PC-9 (cell line): ENCODE measurements at regions not wholly inside any gene's neighbourhood (a gene's known extent, or its start where the extent isn't known, plus 50 kb on each side); places are given as distances from the start of the nearest gene placed in this dataset.
"Not testable (repeated sequence)": the region's sequence is repeated elsewhere in the genome, so short reads cannot be mapped to it uniquely, and the experiment has no call there.

Experiments
- BruUV-seq: library from RNA; stranded (reverse); fragments of 400-500 nt; replicated peaks from 2 replicates; lab custom pipeline; 2021; lab: Mats Ljungman, UMichigan
- CTCF ChIA-PET: fragments of 300-600 bp; sonication (Branson Sonifier 250); formaldehyde crosslinking; loops from one replicate; lab custom pipeline; 2022; ENCODE audit warnings: antibody characterized with exemption; lab: Charles Lee
- POLR2A ChIA-PET: fragments of 300-600 bp; sonication (Branson Sonifier 250); formaldehyde crosslinking; loops from one replicate; lab custom pipeline; 2022; ENCODE audit warnings: antibody characterized with exemption; ENCODE audit not compliant: unreplicated experiment; lab: Charles Lee
- DNase-seq, 2 experiments: peaks; one replicate each; pipeline versions ENCODE4 v3.0.0 to v3.0.0-alpha.2; 2015 to 2022; ENCODE audit warnings: mixed read lengths in 1 of 2
- H2AFZ ChIP-seq: fragments of 200-600 bp; sonication (generic); 2 replicates; pipeline ENCODE4 v1.8.1; 2017; ENCODE audit warnings: antibody characterized with exemption
- H3F3A ChIP-seq: fragments of 200-600 bp; sonication (generic); 2 replicates; pipeline ENCODE4 v1.8.1; 2017; ENCODE audit warnings: antibody characterized with exemption, mild to moderate bottlenecking, low read depth; ENCODE audit not compliant: insufficient read depth
- H3K27ac ChIP-seq: fragments of 200-600 bp; sonication (generic); 2 replicates; pipeline ENCODE4 v1.6.1; 2016; ENCODE audit warnings: mixed run types
- H3K27me3 ChIP-seq: fragments of 200-600 bp; sonication (generic); 2 replicates; pipeline ENCODE4 v1.6.1; 2016; ENCODE audit warnings: low read depth, mixed run types; ENCODE audit not compliant: insufficient read depth
- H3K36me3 ChIP-seq: fragments of 200-600 bp; sonication (generic); 2 replicates; pipeline ENCODE4 v1.6.1; 2016; ENCODE audit warnings: low read depth, mixed run types
- H3K4me1 ChIP-seq: fragments of 200-600 bp; sonication (generic); replicated peaks from 2 replicates; pipeline ENCODE4 v1.6.1; 2016; ENCODE audit warnings: mixed run types; ENCODE audit not compliant: insufficient read depth
- H3K4me2 ChIP-seq: fragments of 200-600 bp; sonication (generic); 2 replicates; pipeline ENCODE4 v1.6.1; 2017; ENCODE audit warnings: mixed run types
- H3K4me3 ChIP-seq: fragments of 200-600 bp; sonication (generic); 2 replicates; pipeline ENCODE4 v1.6.1; 2016; ENCODE audit warnings: mixed run types
- H3K79me2 ChIP-seq: fragments of 200-600 bp; sonication (generic); 2 replicates; pipeline ENCODE4 v1.6.1; 2017; ENCODE audit warnings: low read depth, mixed run types
- H3K9me2 ChIP-seq: fragments of 200-600 bp; sonication (generic); 2 replicates; pipeline ENCODE4 v1.8.1; 2017; ENCODE audit warnings: mild to moderate bottlenecking; ENCODE audit not compliant: insufficient read depth
- H3K9me3 ChIP-seq: fragments of 200-600 bp; sonication (generic); 2 replicates; pipeline ENCODE4 v1.8.1; 2016; ENCODE audit warnings: low read depth; ENCODE audit not compliant: insufficient read depth
- H4K20me1 ChIP-seq: fragments of 200-600 bp; sonication (generic); 2 replicates; pipeline ENCODE4 v1.8.1; 2017; ENCODE audit not compliant: insufficient read depth
- EZH2 ChIP-seq: fragments of 200-600 bp; sonication (generic); IDR thresholded peaks from 2 replicates; pipeline ENCODE4 v1.8.0; 2017; ENCODE audit warnings: antibody characterized with exemption, low read depth
- intact Hi-C: fragments of 100-400 bp; cut with micrococcal nuclease; formaldehyde crosslinking; loops from one replicate; pipeline ENCODE4 v1.10.0; 2022; ENCODE audit not compliant: unreplicated experiment
- TF ChIP-seq, protein P1 (sequence below): fragments of 200-600 bp; sonication (generic); conservative IDR thresholded peaks from 2 replicates; pipeline ENCODE4 v1.6.1; 2017; ENCODE audit warnings: mixed run types, antibody characterized with exemption, mild to moderate bottlenecking, moderate library complexity

DNA sequence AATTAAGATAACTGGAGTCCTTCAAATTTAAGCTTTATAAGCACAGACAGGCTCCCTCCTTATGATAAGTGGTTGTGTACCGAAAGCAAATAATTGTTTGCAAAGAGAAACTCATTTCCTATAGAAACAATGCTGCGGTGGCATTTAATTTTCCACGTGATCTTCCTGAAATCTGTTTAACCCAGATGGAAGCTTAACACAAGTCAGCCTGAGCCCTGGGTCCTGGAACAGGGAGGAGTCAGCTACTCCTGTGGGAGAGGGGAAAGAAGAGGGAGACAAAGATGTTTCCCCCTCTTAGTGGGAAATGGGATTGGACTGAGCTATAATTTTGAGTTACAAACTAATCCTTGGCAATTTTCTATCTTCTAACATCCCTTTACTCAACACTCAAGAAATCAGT, 136.5 kb downstream of the ELOVL4 start:
- BruUV-seq: no TSS peak
- ChIA-PET CTCF (no interaction called here), POLR2A (no interaction called here)
- H3F3A ChIP-seq: no peaks in the 10 kb centered on the region
- no peaks in the 10 kb centered on the region for H3K9me2 ChIP-seq
- no peaks in the 10 kb centered on the region for H3K27me3 ChIP-seq
- H3K36me3 ChIP-seq: no peaks in the 10 kb centered on the region
- intact Hi-C loops: loop anchor here (5.0 to 10.0 kb wide), 2 partner anchors 239 to 736 kb away; partner anchors contain the start of gene PHIP
- no peak overlapping the region for H2AFZ ChIP-seq
- TF ChIP-seq, protein P1, sequence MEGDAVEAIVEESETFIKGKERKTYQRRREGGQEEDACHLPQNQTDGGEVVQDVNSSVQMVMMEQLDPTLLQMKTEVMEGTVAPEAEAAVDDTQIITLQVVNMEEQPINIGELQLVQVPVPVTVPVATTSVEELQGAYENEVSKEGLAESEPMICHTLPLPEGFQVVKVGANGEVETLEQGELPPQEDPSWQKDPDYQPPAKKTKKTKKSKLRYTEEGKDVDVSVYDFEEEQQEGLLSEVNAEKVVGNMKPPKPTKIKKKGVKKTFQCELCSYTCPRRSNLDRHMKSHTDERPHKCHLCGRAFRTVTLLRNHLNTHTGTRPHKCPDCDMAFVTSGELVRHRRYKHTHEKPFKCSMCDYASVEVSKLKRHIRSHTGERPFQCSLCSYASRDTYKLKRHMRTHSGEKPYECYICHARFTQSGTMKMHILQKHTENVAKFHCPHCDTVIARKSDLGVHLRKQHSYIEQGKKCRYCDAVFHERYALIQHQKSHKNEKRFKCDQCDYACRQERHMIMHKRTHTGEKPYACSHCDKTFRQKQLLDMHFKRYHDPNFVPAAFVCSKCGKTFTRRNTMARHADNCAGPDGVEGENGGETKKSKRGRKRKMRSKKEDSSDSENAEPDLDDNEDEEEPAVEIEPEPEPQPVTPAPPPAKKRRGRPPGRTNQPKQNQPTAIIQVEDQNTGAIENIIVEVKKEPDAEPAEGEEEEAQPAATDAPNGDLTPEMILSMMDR: no peak
- TF ChIP-seq EZH2: no peak
- no peak overlapping the region for H3K4me2 ChIP-seq
- no peaks in the 10 kb centered on the region for H3K79me2 ChIP-seq
- no peaks in the 10 kb centered on the region for H3K4me1 ChIP-seq
- H4K20me1 ChIP-seq: no peaks in the 10 kb centered on the region
- no peaks in the 10 kb centered on the region for H3K9me3 ChIP-seq
- H3K4me3 ChIP-seq: no peak overlapping the region
- no peak for DNase-seq
- H3K27ac ChIP-seq: no peak overlapping the region

DNA sequence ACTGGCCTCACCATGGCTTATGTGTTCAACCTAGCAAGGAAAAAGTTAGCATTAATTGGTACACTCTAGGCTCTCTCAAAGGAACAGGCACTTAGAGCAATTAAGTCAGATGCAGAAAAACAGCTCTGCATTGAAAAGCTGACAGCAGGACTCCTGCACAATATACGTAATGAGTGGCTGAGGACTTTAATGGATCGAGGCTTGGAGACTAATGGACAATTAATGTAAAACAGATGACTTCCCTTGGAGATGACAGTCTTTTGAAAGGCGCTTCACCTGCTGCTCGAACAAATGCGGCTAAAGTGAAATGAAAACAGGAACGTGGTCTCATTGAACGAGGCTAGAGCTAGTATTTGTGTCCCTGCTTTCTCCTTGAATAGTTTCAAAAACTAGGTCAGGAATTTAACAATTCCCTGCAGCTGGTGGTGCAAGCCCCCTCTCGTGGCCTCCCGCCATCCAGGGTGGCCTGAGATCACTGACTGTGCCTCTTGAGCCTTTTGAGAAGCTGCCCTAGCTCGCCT, 137.1 kb downstream of the ELOVL4 start:
- H2AFZ ChIP-seq: no peak overlapping the region
- H3K79me2 ChIP-seq: no peaks in the 10 kb centered on the region
- no peaks in the 10 kb centered on the region for H3K4me1 ChIP-seq
- ChIA-PET CTCF (no interaction called here), POLR2A (no interaction called here)
- H4K20me1 ChIP-seq: no peaks in the 10 kb centered on the region
- H3K27ac ChIP-seq: no peak overlapping the region
- no peak overlapping the region for H3K4me2 ChIP-seq
- no peaks in the 10 kb centered on the region for H3K36me3 ChIP-seq
- DNase-seq: no peak
- no TSS peak for BruUV-seq
- TF ChIP-seq EZH2: no peak
- TF ChIP-seq, protein P1: no peak
- H3K4me3 ChIP-seq: no peak overlapping the region
- H3K27me3 ChIP-seq: no peaks in the 10 kb centered on the region
- H3K9me3 ChIP-seq: no peaks in the 10 kb centered on the region
- intact Hi-C loops: loop anchor here (5.0 to 10.0 kb wide), 2 partner anchors 238 to 735 kb away; partner anchors contain the start of gene PHIP
- no peaks in the 10 kb centered on the region for H3K9me2 ChIP-seq
- no peaks in the 10 kb centered on the region for H3F3A ChIP-seq

DNA sequence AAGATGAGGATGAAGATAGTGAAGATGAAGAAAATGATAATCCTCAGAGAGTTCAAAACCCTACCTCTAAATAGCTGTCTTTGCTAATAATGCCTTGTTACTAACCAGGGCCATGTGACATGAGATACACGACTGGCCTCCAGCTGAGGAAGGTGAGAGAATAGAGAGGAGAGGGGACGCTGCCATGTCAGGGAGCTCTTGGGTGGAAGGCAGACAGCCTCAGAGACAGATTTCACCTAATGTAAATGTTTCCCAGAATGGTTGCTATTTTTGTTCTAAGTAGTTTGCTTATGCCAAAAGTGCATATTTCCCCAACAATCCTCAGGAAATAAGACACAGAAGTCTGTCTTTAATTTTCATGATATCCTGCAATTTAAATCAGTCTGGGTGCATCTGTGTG, 138.4 kb downstream of the ELOVL4 start:
- Histone ChIP-seq H3F3A (no peaks in the 10 kb centered on the region), H3K4me3 (no peak overlapping the region), H3K4me2 (no peak overlapping the region), H3K79me2 (no peaks in the 10 kb centered on the region), H3K9me2 (no peaks in the 10 kb centered on the region), H2AFZ (no peak overlapping the region), H3K36me3 (no peaks in the 10 kb centered on the region), H4K20me1 (no peaks in the 10 kb centered on the region), H3K4me1 (no peaks in the 10 kb centered on the region), H3K27me3 (no peaks in the 10 kb centered on the region), H3K9me3 (no peaks in the 10 kb centered on the region), H3K27ac (no peak overlapping the region)
- TF ChIP-seq, protein P1: no peak
- CTCF ChIA-PET: no interaction called here
- BruUV-seq: no TSS peak
- DNase-seq: no peak
- intact Hi-C loops: no loop called here
- POLR2A ChIA-PET: no interaction called here

DNA sequence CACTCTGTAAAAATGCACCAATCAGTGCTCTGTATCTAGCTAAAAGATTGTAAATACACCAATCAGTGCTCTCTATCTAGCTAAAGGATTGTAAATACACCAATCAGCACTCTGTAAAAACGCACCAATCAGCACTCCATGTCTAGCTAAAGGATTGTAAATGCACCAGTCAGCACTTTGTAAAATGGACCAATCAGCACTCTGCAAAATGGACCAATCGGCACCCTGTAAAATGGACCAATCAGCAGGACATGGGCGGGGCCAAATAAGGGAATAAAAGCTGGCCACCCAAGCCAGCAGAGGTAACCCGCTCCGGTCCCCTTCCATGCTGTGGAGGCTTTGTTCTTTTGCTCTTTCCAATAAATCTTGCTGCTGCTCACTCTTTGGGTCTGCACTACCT, 140.7 kb downstream of the ELOVL4 start:
- POLR2A ChIA-PET, H3K79me2 ChIP-seq, intact Hi-C loops, H4K20me1 ChIP-seq, H2AFZ ChIP-seq, DNase-seq, CTCF ChIA-PET, H3K27ac ChIP-seq, H3K4me3 ChIP-seq, H3F3A ChIP-seq, H3K36me3 ChIP-seq, H3K27me3 ChIP-seq, H3K9me2 ChIP-seq, H3K4me2 ChIP-seq, H3K4me1 ChIP-seq, BruUV-seq, H3K9me3 ChIP-seq: not testable (repeated sequence)
